Mesendoderm (in vitro differentiated cells): ENCODE measurements at regions not wholly inside any gene's neighbourhood (a gene's known extent, or its start where the extent isn't known, plus 50 kb on each side); places are given as distances from the start of the nearest gene placed in this dataset.

Experiments
- DNase-seq: peaks from one replicate; pipeline ENCODE4 v3.0.0; 2013
- H2AK5ac ChIP-seq: 2 replicates; pipeline ENCODE4 v1.6.1; 2013; ENCODE audit warnings: low read length, inconsistent platforms
- H2BK120ac ChIP-seq: 2 replicates; pipeline ENCODE4 v1.6.1; 2013; ENCODE audit warnings: low read depth, mild to moderate bottlenecking, low read length, moderate library complexity, mixed read lengths
- H2BK15ac ChIP-seq: replicated peaks from 2 replicates; pipeline ENCODE4 v1.6.1; 2013; ENCODE audit warnings: low read depth, mild to moderate bottlenecking, moderate library complexity
- H2BK5ac ChIP-seq: 2 replicates; pipeline ENCODE4 v1.6.1; 2013; ENCODE audit warnings: low read length, inconsistent platforms
- H3K18ac ChIP-seq: 2 replicates; pipeline ENCODE4 v1.6.1; 2013; ENCODE audit warnings: mild to moderate bottlenecking, low read length, mixed read lengths
- H3K23ac ChIP-seq: one replicate; pipeline ENCODE4 v1.6.1; 2013; ENCODE audit warnings: low read length
- H3K27ac ChIP-seq: 2 replicates; pipeline ENCODE4 v1.5.1; 2013; ENCODE audit warnings: low read depth, mild to moderate bottlenecking, inconsistent platforms, low read length, moderate library complexity
- H3K27me3 ChIP-seq: 2 replicates; pipeline ENCODE4 v1.6.1; 2013; ENCODE audit warnings: low read length, control low read depth, mild to moderate bottlenecking, inconsistent platforms; ENCODE audit not compliant: insufficient read depth, poor library complexity
- H3K36me3 ChIP-seq: 2 replicates; pipeline ENCODE4 v1.6.1; 2013; ENCODE audit warnings: low read length, inconsistent platforms; ENCODE audit not compliant: control insufficient read depth, insufficient read depth
- H3K4ac ChIP-seq: one replicate; pipeline ENCODE4 v1.6.1; 2013; ENCODE audit warnings: low read depth, mild to moderate bottlenecking, low read length, moderate library complexity
- H3K4me1 ChIP-seq: 2 replicates; pipeline ENCODE4 v1.6.1; 2013; ENCODE audit warnings: low read depth, low read length, inconsistent platforms; ENCODE audit not compliant: control insufficient read depth
- H3K4me2 ChIP-seq: 2 replicates; pipeline ENCODE4 v1.6.1; 2013; ENCODE audit warnings: low read length
- H3K4me3 ChIP-seq: 2 replicates; pipeline ENCODE4 v1.5.1; 2013; ENCODE audit warnings: mild to moderate bottlenecking, low read length
- H3K56ac ChIP-seq: one replicate; pipeline ENCODE4 v1.6.1; 2013; ENCODE audit warnings: low read length
- H3K79me1 ChIP-seq: 2 replicates; pipeline ENCODE4 v1.6.1; 2013; ENCODE audit warnings: low read length, inconsistent platforms
- H3K79me2 ChIP-seq: 2 replicates; pipeline ENCODE4 v1.6.1; 2013; ENCODE audit warnings: mild to moderate bottlenecking, low read length; ENCODE audit not compliant: control insufficient read depth, insufficient read depth
- H3K9ac ChIP-seq: 2 replicates; pipeline ENCODE4 v1.6.1; 2013; ENCODE audit warnings: low read length, inconsistent platforms
- H4K5ac ChIP-seq: one replicate; pipeline ENCODE4 v1.6.1; 2013; ENCODE audit warnings: low read length
- H4K8ac ChIP-seq: one replicate; pipeline ENCODE4 v1.6.1; 2013; ENCODE audit warnings: low read depth, mild to moderate bottlenecking, control low read depth, low read length, moderate library complexity
- WGBS: extraction: QIAGEN DNeasy Blood & Tissue Kit; methylation state at CpG from one replicate; pipeline ENCODE4 v1.1.7; 2013; ENCODE audit warnings: low lambda C conversion rate, missing lambda C conversion rate; ENCODE audit not compliant: insufficient coverage; ENCODE audit errors: extremely low coverage; 5-methylcytosine and 5-hydroxymethylcytosine counted together

DNA sequence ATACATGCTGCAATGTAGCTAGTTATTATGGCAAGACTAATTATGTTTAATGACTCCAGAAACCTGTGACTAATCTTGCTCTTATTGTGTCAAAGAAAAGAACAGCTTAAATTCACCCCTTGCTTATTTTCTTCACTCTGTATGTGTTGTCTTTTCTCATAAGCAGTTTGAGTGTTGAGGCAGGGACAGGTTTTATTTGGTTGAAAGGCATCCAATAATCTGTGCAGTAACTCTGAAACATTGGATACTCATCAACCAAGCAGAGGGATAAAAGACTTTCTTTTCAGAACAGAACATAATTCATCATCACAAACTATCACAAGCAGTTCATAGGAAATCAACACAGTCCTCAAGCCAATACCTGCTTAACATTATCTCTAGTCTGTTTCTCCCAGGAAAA is 797.6 kb upstream of the MBL2 start:
- H2BK120ac ChIP-seq = no peak overlapping the region

DNA sequence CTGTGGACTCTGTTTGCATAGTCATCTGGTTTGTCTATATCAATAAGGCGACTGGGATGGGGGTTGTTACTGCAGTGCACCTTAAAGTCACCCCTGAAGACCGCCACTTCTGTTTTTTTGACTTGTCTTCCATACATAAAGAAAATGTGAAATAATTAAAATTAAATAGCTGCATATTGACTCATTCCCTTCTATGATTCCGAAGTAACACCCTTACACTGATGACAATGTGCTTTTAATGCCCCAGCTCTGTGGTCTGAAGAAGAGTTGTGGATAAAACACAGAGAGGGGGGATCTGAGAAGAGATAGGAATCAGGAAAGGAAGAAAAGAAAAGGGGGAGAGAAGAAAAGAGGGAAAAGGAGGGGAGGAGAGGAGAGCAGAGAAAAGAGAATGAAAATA is 796.9 kb upstream of the MBL2 start:
- DNase-seq = no peak
- WGBS = no CpG with 5 or more reads among the region's 3 CpGs

More for the DNA sequence above, 797.6 kb upstream of the MBL2 start:
- Histone ChIP-seq H3K4ac (no peak overlapping the region), H4K5ac (no peak overlapping the region), H2BK15ac (no peak overlapping the region), H3K4me1 (no peaks in the 10 kb centered on the region), H3K56ac (no peak overlapping the region), H2AK5ac (no peak overlapping the region), H3K27ac (no peak overlapping the region), H3K36me3 (no peaks in the 10 kb centered on the region), H3K4me3 (no peak overlapping the region), H3K27me3 (no peaks in the 10 kb centered on the region), H3K79me1 (no peaks in the 10 kb centered on the region), H3K9ac (no peak overlapping the region), H3K18ac (no peak overlapping the region), H3K23ac (no peak overlapping the region), H3K4me2 (no peak overlapping the region), H4K8ac (no peak overlapping the region), H3K79me2 (no peaks in the 10 kb centered on the region), H2BK5ac (no peak overlapping the region)
- no peak for DNase-seq

DNA sequence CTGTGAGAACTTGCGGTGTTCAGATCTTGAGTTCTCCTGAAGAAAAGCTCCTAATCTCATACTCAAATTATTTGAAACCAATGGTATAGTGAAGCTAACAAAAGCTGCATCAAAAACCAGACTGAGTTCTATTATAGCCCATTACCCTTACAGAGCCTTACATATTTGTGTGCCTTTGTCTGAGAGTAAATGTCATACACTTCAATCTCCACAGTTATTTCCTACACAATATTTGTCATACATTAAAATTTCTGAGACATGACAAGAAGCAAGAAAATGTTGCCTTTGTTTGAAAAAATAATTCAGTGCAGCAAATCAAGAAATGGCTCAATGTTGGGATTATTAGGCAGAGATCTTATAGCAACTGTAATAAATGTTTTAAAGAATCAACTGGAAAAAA is 776.1 kb upstream of the MBL2 start:
- H3K27me3 ChIP-seq = no peaks in the 10 kb centered on the region
- no peak overlapping the region for H4K5ac ChIP-seq
- no peak overlapping the region for H3K18ac ChIP-seq
- no peak overlapping the region for H2BK5ac ChIP-seq
- H2AK5ac ChIP-seq = no peak overlapping the region
- no peak overlapping the region for H3K56ac ChIP-seq
- no peak overlapping the region for H3K4me2 ChIP-seq
- H3K4ac ChIP-seq = no peak overlapping the region
- H3K79me2 ChIP-seq = no peaks in the 10 kb centered on the region
- H3K9ac ChIP-seq = no peak overlapping the region
- no peak overlapping the region for H4K8ac ChIP-seq
- H2BK15ac ChIP-seq = no peak overlapping the region
- H3K27ac ChIP-seq = no peak overlapping the region
- no peaks in the 10 kb centered on the region for H3K4me1 ChIP-seq
- no peak overlapping the region for H3K4me3 ChIP-seq
- H3K23ac ChIP-seq = no peak overlapping the region
- WGBS = no CpG with 5 or more reads among the region's 1 CpG
- H3K36me3 ChIP-seq = no peaks in the 10 kb centered on the region
- no peaks in the 10 kb centered on the region for H3K79me1 ChIP-seq
- no peak for DNase-seq
- H2BK120ac ChIP-seq = no peak overlapping the region

More for the DNA sequence above, 796.9 kb upstream of the MBL2 start:
- H2BK120ac ChIP-seq = no peak overlapping the region
- no peaks in the 10 kb centered on the region for H3K36me3 ChIP-seq
- no peak overlapping the region for H2BK15ac ChIP-seq
- H3K79me1 ChIP-seq = no peaks in the 10 kb centered on the region
- H4K5ac ChIP-seq = no peak overlapping the region
- no peak overlapping the region for H3K4ac ChIP-seq
- H2AK5ac ChIP-seq = no peak overlapping the region
- no peak overlapping the region for H2BK5ac ChIP-seq
- H3K56ac ChIP-seq = no peak overlapping the region
- no peak overlapping the region for H4K8ac ChIP-seq
- no peak overlapping the region for H3K9ac ChIP-seq
- H3K18ac ChIP-seq = no peak overlapping the region
- no peak overlapping the region for H3K23ac ChIP-seq
- H3K79me2 ChIP-seq = no peaks in the 10 kb centered on the region
- H3K27ac ChIP-seq = no peak overlapping the region
- H3K27me3 ChIP-seq = no peaks in the 10 kb centered on the region
- no peaks in the 10 kb centered on the region for H3K4me1 ChIP-seq
- no peak overlapping the region for H3K4me2 ChIP-seq
- H3K4me3 ChIP-seq = no peak overlapping the region

DNA sequence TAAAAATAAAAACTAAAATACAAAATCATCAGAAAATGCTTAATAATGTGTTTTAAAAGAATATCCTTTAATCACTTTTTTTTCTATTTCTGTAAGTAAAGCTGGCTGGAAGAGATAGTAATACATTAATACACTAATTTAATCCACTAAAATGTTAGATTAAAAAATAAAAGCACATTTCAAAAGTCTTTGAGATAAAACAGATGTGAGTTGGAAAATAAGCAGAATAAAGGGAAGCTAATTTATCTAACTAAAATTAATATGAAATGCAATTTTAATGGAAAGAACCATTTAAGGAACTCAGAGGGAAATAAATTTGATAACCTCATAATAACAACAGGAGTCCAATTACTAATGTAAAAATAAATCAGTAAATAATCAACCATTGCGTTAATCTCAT is 774.8 kb upstream of the MBL2 start:
- H3K9ac ChIP-seq = no peak overlapping the region
- H3K27ac ChIP-seq = no peak overlapping the region
- H2BK120ac ChIP-seq = no peak overlapping the region
- H3K79me2 ChIP-seq = no peaks in the 10 kb centered on the region
- H4K8ac ChIP-seq = no peak overlapping the region
- H2AK5ac ChIP-seq = no peak overlapping the region
- DNase-seq = no peak
- no peak overlapping the region for H3K4me2 ChIP-seq
- H2BK5ac ChIP-seq = no peak overlapping the region
- no peak overlapping the region for H2BK15ac ChIP-seq
- H3K23ac ChIP-seq = no peak overlapping the region
- no CpG with 5 or more reads among the region's 1 CpG for WGBS
- no peak overlapping the region for H3K4me3 ChIP-seq
- H3K4ac ChIP-seq = no peak overlapping the region
- H4K5ac ChIP-seq = no peak overlapping the region
- no peaks in the 10 kb centered on the region for H3K27me3 ChIP-seq
- H3K56ac ChIP-seq = no peak overlapping the region
- H3K18ac ChIP-seq = no peak overlapping the region
- no peaks in the 10 kb centered on the region for H3K4me1 ChIP-seq
- H3K36me3 ChIP-seq = no peaks in the 10 kb centered on the region
- H3K79me1 ChIP-seq = no peaks in the 10 kb centered on the region

DNA sequence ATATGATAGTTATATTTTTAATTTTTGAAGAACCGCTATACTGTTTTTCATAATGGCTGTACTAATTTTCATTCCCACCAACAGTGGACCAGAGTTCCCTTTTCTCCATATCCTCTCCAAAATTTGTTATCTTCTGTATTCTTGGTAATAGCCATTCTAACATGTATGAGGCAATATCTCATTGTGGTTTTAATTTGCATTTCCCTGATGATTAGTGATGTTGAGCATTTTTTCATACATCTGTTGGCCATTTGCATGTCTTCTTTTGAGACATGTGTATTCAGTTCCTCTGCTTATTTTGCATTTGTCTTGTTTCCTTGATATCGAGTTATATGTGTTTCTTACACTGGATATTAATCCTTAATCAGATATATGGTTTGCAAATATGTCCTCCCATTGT is 770.8 kb upstream of the MBL2 start:
- Histone ChIP-seq H3K56ac (no peak overlapping the region), H3K18ac (no peak overlapping the region), H2BK15ac (no peak overlapping the region), H3K36me3 (no peaks in the 10 kb centered on the region), H2BK5ac (no peak overlapping the region), H3K4me3 (no peak overlapping the region), H3K4me1 (no peaks in the 10 kb centered on the region), H3K23ac (no peak overlapping the region), H4K8ac (no peak overlapping the region), H3K79me1 (no peaks in the 10 kb centered on the region), H3K4ac (no peak overlapping the region), H2AK5ac (no peak overlapping the region), H2BK120ac (no peak overlapping the region), H3K27me3 (no peaks in the 10 kb centered on the region), H3K9ac (no peak overlapping the region), H4K5ac (no peak overlapping the region), H3K27ac (no peak overlapping the region), H3K79me2 (no peaks in the 10 kb centered on the region), H3K4me2 (no peak overlapping the region)
- WGBS = no CpG with 5 or more reads among the region's 2 CpGs
- no peak for DNase-seq

DNA sequence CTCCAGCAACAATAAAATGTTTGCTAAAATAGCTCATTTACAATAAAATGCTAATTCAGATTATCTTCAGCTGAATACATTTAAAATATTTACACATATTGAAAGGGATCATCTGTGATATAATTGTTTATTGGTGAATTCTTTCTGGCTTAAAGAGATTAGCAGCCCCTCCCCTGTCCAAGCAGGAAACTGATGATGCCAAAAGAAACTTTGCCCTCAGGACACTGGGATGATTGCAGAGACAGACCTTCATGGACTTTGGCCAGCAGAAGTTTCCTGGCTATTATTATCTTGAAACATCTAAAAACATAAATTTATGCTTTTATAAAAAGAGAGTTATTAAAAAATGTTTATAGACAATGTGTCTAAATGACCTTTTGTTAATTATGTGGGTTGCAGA is 764.9 kb upstream of the MBL2 start:
- H3K27me3 ChIP-seq = no peaks in the 10 kb centered on the region
- peak; percentile 36 for DNase-seq
- no peak overlapping the region for H3K4me2 ChIP-seq
- no peak overlapping the region for H2BK120ac ChIP-seq
- no peak overlapping the region for H3K18ac ChIP-seq
- H4K8ac ChIP-seq = no peak overlapping the region
- no peak overlapping the region for H3K4ac ChIP-seq
- H3K23ac ChIP-seq = no peak overlapping the region
- H2AK5ac ChIP-seq = no peak overlapping the region
- H3K9ac ChIP-seq = no peak overlapping the region
- H2BK15ac ChIP-seq = no peak overlapping the region
- no peak overlapping the region for H3K4me3 ChIP-seq
- H3K36me3 ChIP-seq = no peaks in the 10 kb centered on the region
- no peaks in the 10 kb centered on the region for H3K79me2 ChIP-seq
- H3K27ac ChIP-seq = no peak overlapping the region
- no peak overlapping the region for H2BK5ac ChIP-seq
- H3K56ac ChIP-seq = no peak overlapping the region
- H3K79me1 ChIP-seq = no peaks in the 10 kb centered on the region
- H4K5ac ChIP-seq = no peak overlapping the region
- H3K4me1 ChIP-seq = no peaks in the 10 kb centered on the region
